ENCODE measurements at regions not wholly inside any gene's neighbourhood (a gene's known extent, or its start where the extent isn't known, plus 50 kb on each side); places are given as distances from the start of the nearest gene placed in this dataset.

DNA sequence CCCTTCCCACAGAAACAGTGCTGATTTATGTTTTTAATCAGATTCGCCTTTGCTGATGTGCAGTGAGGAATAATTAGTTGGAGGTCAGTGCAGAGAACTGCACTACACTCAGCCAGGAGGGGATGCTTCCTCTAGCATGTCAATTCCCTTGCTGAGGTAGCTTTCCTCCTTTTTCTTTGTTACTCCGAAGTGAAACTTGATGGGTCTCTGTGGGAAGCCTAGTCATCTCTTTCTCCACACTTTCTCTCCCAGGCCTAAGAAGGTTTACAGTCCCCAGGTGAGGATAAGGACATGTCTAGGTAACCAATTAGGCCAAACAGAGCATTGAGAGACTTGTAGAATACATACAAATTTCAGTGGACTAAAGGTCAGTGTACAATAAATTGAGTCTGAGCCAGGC, 461.8 kb downstream of the KIF4B start:
- no peak overlapping the region for H3K9ac ChIP-seq (ENCODE audit: low read length)
- no peaks in the 10 kb centered on the region for H3K79me2 ChIP-seq (ENCODE audit: insufficient read depth, low read length)
- H3K9me3 ChIP-seq (ENCODE audit: insufficient read depth, low read length) = no peaks in the 10 kb centered on the region
- TF ChIP-seq EZH2phosphoT487 (conservative IDR thresholded peaks at IDR 0.05; ENCODE audit: low read length) = no peak
- TF ChIP-seq, protein P1, sequence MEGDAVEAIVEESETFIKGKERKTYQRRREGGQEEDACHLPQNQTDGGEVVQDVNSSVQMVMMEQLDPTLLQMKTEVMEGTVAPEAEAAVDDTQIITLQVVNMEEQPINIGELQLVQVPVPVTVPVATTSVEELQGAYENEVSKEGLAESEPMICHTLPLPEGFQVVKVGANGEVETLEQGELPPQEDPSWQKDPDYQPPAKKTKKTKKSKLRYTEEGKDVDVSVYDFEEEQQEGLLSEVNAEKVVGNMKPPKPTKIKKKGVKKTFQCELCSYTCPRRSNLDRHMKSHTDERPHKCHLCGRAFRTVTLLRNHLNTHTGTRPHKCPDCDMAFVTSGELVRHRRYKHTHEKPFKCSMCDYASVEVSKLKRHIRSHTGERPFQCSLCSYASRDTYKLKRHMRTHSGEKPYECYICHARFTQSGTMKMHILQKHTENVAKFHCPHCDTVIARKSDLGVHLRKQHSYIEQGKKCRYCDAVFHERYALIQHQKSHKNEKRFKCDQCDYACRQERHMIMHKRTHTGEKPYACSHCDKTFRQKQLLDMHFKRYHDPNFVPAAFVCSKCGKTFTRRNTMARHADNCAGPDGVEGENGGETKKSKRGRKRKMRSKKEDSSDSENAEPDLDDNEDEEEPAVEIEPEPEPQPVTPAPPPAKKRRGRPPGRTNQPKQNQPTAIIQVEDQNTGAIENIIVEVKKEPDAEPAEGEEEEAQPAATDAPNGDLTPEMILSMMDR (IDR thresholded peaks at IDR 0.05; ENCODE audit: insufficient read depth, low read length, poor library complexity, severe bottlenecking) = no peak
- H3K9me2 ChIP-seq (replicated peaks; ENCODE audit: insufficient read depth, low read length) = no peaks in the 10 kb centered on the region
- no peaks in the 10 kb centered on the region for H3K27me3 ChIP-seq (ENCODE audit: low read length)
- H4K20me1 ChIP-seq (ENCODE audit: low read depth, low read length) = no peaks in the 10 kb centered on the region
- H3F3A ChIP-seq (ENCODE audit: insufficient read depth) = no peaks in the 10 kb centered on the region
- no peak overlapping the region for H3K4me3 ChIP-seq (ENCODE audit: insufficient read depth, low read length, poor library complexity, severe bottlenecking)
- H2AFZ ChIP-seq (ENCODE audit: low read depth, low read length, severe bottlenecking) = no peak overlapping the region
- H3K36me3 ChIP-seq (ENCODE audit: low read length) = no peaks in the 10 kb centered on the region
- no peak overlapping the region for H3K4me2 ChIP-seq (ENCODE audit: low read depth, low read length, poor library complexity, severe bottlenecking)
- no peak overlapping the region for H3K27ac ChIP-seq (ENCODE audit: low read depth, low read length)

DNA sequence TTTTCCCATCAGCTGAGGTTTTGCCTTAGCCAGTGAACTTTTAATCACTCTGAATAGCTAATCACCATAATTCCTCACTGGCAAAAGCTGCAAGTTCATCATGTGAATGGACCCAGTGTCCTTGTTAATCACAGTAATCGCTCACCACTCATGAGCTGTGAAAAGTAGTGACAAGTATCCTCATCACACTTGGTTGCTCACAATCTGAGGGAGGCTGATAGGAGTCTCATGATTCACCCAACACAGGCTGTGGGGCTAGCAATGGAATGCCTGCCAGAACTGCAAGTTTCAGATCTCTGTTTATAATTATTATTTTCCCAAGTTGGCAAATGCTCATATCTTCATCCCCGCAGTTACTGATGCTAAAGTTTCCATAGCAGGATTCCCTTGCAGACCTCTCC, 467.2 kb downstream of the KIF4B start:
- Histone ChIP-seq H3K27me3 (ENCODE audit: low read length) (no peaks in the 10 kb centered on the region), H3K4me3 (ENCODE audit: insufficient read depth, low read length, poor library complexity, severe bottlenecking) (no peak overlapping the region), H2AFZ (ENCODE audit: low read depth, low read length, severe bottlenecking) (no peak overlapping the region), H3F3A (ENCODE audit: insufficient read depth) (no peaks in the 10 kb centered on the region), H3K36me3 (ENCODE audit: low read length) (no peaks in the 10 kb centered on the region), H3K79me2 (ENCODE audit: insufficient read depth, low read length) (no peaks in the 10 kb centered on the region), H3K9me3 (ENCODE audit: insufficient read depth, low read length) (no peaks in the 10 kb centered on the region), H4K20me1 (ENCODE audit: low read depth, low read length) (no peaks in the 10 kb centered on the region), H3K4me2 (ENCODE audit: low read depth, low read length, poor library complexity, severe bottlenecking) (no peak overlapping the region), H3K9me2 (replicated peaks; ENCODE audit: insufficient read depth, low read length) (no peaks in the 10 kb centered on the region), H3K27ac (ENCODE audit: low read depth, low read length) (no peak overlapping the region), H3K9ac (ENCODE audit: low read length) (no peak overlapping the region)
- TF ChIP-seq, protein P1 (IDR thresholded peaks at IDR 0.05; ENCODE audit: insufficient read depth, low read length, poor library complexity, severe bottlenecking) = no peak
- TF ChIP-seq EZH2phosphoT487 (conservative IDR thresholded peaks at IDR 0.05; ENCODE audit: low read length) = no peak

DNA sequence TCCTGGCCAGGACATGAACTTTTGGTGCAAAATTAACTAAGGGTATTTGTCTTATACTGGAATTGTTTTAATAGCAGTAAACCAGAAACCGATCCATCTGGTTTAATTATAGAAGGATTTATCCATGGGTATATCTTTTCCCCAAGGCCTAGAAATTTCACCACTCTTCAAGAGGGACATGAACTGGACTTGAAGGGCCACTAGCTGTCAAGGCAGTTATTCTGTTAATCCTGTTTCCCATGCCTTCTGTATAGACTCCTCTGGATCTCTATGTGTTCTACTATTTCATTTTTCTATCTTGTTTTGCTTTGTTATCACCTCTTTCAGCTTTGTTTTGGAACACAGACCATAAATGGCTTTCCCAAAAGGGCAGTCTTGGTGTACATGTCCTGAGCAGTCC, 467.6 kb downstream of the KIF4B start:
- H3K27me3 ChIP-seq (ENCODE audit: low read length) = no peaks in the 10 kb centered on the region
- no peak overlapping the region for H2AFZ ChIP-seq (ENCODE audit: low read depth, low read length, severe bottlenecking)
- no peaks in the 10 kb centered on the region for H3F3A ChIP-seq (ENCODE audit: insufficient read depth)
- H3K36me3 ChIP-seq (ENCODE audit: low read length) = no peaks in the 10 kb centered on the region
- no peaks in the 10 kb centered on the region for H3K9me2 ChIP-seq (replicated peaks; ENCODE audit: insufficient read depth, low read length)
- H3K9me3 ChIP-seq (ENCODE audit: insufficient read depth, low read length) = no peaks in the 10 kb centered on the region
- H3K4me3 ChIP-seq (ENCODE audit: insufficient read depth, low read length, poor library complexity, severe bottlenecking) = no peak overlapping the region
- no peaks in the 10 kb centered on the region for H3K79me2 ChIP-seq (ENCODE audit: insufficient read depth, low read length)
- H4K20me1 ChIP-seq (ENCODE audit: low read depth, low read length) = no peaks in the 10 kb centered on the region
- no peak overlapping the region for H3K9ac ChIP-seq (ENCODE audit: low read length)
- TF ChIP-seq, protein P1 (IDR thresholded peaks at IDR 0.05; ENCODE audit: insufficient read depth, low read length, poor library complexity, severe bottlenecking) = no peak
- no peak for TF ChIP-seq EZH2phosphoT487 (conservative IDR thresholded peaks at IDR 0.05; ENCODE audit: low read length)
- H3K4me2 ChIP-seq (ENCODE audit: low read depth, low read length, poor library complexity, severe bottlenecking) = no peak overlapping the region
- H3K27ac ChIP-seq (ENCODE audit: low read depth, low read length) = no peak overlapping the region
